ENCODE measurements at regions not wholly inside any gene's neighbourhood (a gene's known extent, or its start where the extent isn't known, plus 50 kb on each side); places are given as distances from the start of the nearest gene placed in this dataset.

- no peak for DNase-seq (ENCODE audit: low spot score)
These were observed 116.6 kb upstream of the C14orf180 start for GRCh38 chr14:104462651-104463630.

- DNase-seq (ENCODE audit: low spot score): no peak
These were observed 114.7 kb upstream of the C14orf180 start for GRCh38 chr14:104464907-104465306.

GRCh38 chr14:104465482-104466390 is 113.8 kb upstream of the C14orf180 start:
- no peak for DNase-seq (ENCODE audit: low spot score)

- DNase-seq (ENCODE audit: low spot score): no peak
These were observed 112.3 kb upstream of the C14orf180 start for GRCh38 chr14:104467236-104467635.

GRCh38 chr14:104467641-104468040 is 111.9 kb upstream of the C14orf180 start:
- DNase-seq (ENCODE audit: low spot score): no peak

GRCh38 chr14:104469591-104469990 is 110.0 kb upstream of the C14orf180 start:
- no peak for DNase-seq (ENCODE audit: low spot score)

GRCh38 chr14:104470588-104470987 is 109.0 kb upstream of the C14orf180 start:
- DNase-seq (ENCODE audit: low spot score): no peak

- no peak for DNase-seq (ENCODE audit: low spot score)
These were observed 108.5 kb upstream of the C14orf180 start for GRCh38 chr14:104471114-104471513.

- no peak for DNase-seq (ENCODE audit: low spot score)
These were observed 107.5 kb upstream of the C14orf180 start for GRCh38 chr14:104472073-104472472.

GRCh38 chr14:104472536-104473243 is 106.9 kb upstream of the C14orf180 start:
- no peak for DNase-seq (ENCODE audit: low spot score)

GRCh38 chr14:104473244-104473565 is 106.4 kb upstream of the C14orf180 start:
- no peak for DNase-seq (ENCODE audit: low spot score)

- no peak for DNase-seq (ENCODE audit: low spot score)
These were observed 105.7 kb upstream of the C14orf180 start for GRCh38 chr14:104473649-104474494.

GRCh38 chr14:104474495-104475213 is 104.9 kb upstream of the C14orf180 start:
- DNase-seq (ENCODE audit: low spot score): no peak

- no peak for DNase-seq (ENCODE audit: low spot score)
These were observed 104.3 kb upstream of the C14orf180 start for GRCh38 chr14:104475256-104475655.

- DNase-seq (ENCODE audit: low spot score): no peak
These were observed 103.8 kb upstream of the C14orf180 start for GRCh38 chr14:104475802-104476201.

- no peak for DNase-seq (ENCODE audit: low spot score)
These were observed 103.1 kb upstream of the C14orf180 start for GRCh38 chr14:104476437-104476836.

GRCh38 chr14:104477117-104477623 is 102.4 kb upstream of the C14orf180 start:
- DNase-seq (ENCODE audit: low spot score): no peak

GRCh38 chr14:104477666-104478380 is 101.7 kb upstream of the C14orf180 start:
- DNase-seq (ENCODE audit: low spot score): no peak

GRCh38 chr14:104478656-104479055 is 100.9 kb upstream of the C14orf180 start:
- no peak for DNase-seq (ENCODE audit: low spot score)

- no peak for DNase-seq (ENCODE audit: low spot score)
These were observed 99.7 kb upstream of the C14orf180 start for GRCh38 chr14:104479901-104480300.

All from CD4-positive, alpha-beta T cell treated with Interleukin-6 at 100 ng/mL for 8 hours (primary cell).